Ishikawa (cell line): ENCODE measurements at regions not wholly inside any gene's neighbourhood (a gene's known extent, or its start where the extent isn't known, plus 50 kb on each side); places are given as distances from the start of the nearest gene placed in this dataset.

Source experiments
- CEBPB ChIP-seq: IDR thresholded peaks from 2 replicates; pipeline ENCODE4 v1.6.1; 2012
- CREB1 ChIP-seq: IDR thresholded peaks from 2 replicates; pipeline ENCODE4 v1.6.1; 2012; ENCODE audit warnings: low read depth
- EGR1 ChIP-seq: IDR thresholded peaks from 2 replicates; pipeline ENCODE4 v1.6.1; 2012
- EP300 ChIP-seq: IDR thresholded peaks from 2 replicates; pipeline ENCODE4 v1.6.1; 2012; ENCODE audit warnings: borderline replicate concordance
- FOXM1 ChIP-seq: IDR thresholded peaks from 2 replicates; pipeline ENCODE4 v1.6.1; 2012; ENCODE audit warnings: low read depth, borderline replicate concordance
- MAX ChIP-seq: IDR thresholded peaks from 2 replicates; pipeline ENCODE4 v1.6.1; 2012
- NFIC ChIP-seq: IDR thresholded peaks from 2 replicates; pipeline ENCODE4 v1.6.1; 2012
- RAD21 ChIP-seq: IDR thresholded peaks from 2 replicates; pipeline ENCODE4 v1.6.1; 2012; ENCODE audit warnings: low read depth
- TAF1 ChIP-seq: IDR thresholded peaks from 2 replicates; pipeline ENCODE4 v1.6.1; 2012; ENCODE audit warnings: low read depth, mild to moderate bottlenecking
- TEAD4 ChIP-seq: IDR thresholded peaks from 2 replicates; pipeline ENCODE4 v1.6.1; 2012
- YY1 ChIP-seq: IDR thresholded peaks from 2 replicates; pipeline ENCODE4 v1.6.1; 2012; ENCODE audit warnings: low read depth
- ZBTB7A ChIP-seq: IDR thresholded peaks from 2 replicates; pipeline ENCODE4 v1.6.1; 2012; ENCODE audit warnings: low read depth
- TF ChIP-seq, protein P1 (sequence below): IDR thresholded peaks from 2 replicates; pipeline ENCODE4 v1.6.1; 2012; ENCODE audit warnings: low read depth, mild to moderate bottlenecking

GRCh38 chr18:24840640-24841039 lies 380.2 kb downstream of the HRH4 start:
- TF ChIP-seq TAF1: no peak
- no peak for TF ChIP-seq CEBPB
- TF ChIP-seq YY1: no peak
- no peak for TF ChIP-seq CREB1
- TF ChIP-seq MAX: no peak
- TF ChIP-seq, protein P1, sequence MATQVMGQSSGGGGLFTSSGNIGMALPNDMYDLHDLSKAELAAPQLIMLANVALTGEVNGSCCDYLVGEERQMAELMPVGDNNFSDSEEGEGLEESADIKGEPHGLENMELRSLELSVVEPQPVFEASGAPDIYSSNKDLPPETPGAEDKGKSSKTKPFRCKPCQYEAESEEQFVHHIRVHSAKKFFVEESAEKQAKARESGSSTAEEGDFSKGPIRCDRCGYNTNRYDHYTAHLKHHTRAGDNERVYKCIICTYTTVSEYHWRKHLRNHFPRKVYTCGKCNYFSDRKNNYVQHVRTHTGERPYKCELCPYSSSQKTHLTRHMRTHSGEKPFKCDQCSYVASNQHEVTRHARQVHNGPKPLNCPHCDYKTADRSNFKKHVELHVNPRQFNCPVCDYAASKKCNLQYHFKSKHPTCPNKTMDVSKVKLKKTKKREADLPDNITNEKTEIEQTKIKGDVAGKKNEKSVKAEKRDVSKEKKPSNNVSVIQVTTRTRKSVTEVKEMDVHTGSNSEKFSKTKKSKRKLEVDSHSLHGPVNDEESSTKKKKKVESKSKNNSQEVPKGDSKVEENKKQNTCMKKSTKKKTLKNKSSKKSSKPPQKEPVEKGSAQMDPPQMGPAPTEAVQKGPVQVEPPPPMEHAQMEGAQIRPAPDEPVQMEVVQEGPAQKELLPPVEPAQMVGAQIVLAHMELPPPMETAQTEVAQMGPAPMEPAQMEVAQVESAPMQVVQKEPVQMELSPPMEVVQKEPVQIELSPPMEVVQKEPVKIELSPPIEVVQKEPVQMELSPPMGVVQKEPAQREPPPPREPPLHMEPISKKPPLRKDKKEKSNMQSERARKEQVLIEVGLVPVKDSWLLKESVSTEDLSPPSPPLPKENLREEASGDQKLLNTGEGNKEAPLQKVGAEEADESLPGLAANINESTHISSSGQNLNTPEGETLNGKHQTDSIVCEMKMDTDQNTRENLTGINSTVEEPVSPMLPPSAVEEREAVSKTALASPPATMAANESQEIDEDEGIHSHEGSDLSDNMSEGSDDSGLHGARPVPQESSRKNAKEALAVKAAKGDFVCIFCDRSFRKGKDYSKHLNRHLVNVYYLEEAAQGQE: no peak
- TF ChIP-seq RAD21: no peak
- TF ChIP-seq EGR1: no peak
- TF ChIP-seq EP300: no peak
- no peak for TF ChIP-seq FOXM1
- TF ChIP-seq NFIC: no peak
- TF ChIP-seq TEAD4: no peak
- no peak for TF ChIP-seq ZBTB7A
